DMS 273 (cell line): ENCODE measurements at regions not wholly inside any gene's neighbourhood (a gene's known extent, or its start where the extent isn't known, plus 50 kb on each side); places are given as distances from the start of the nearest gene placed in this dataset.
"Not testable (repeated sequence)": the region's sequence is repeated elsewhere in the genome, so short reads cannot be mapped to it uniquely, and the experiment has no call there.

Experiments used
- DNase-seq: peaks from one replicate; lab custom pipeline; 2025; ENCODE audit not compliant: unreplicated experiment; lab: John Stamatoyannopoulos, UW

DNA sequence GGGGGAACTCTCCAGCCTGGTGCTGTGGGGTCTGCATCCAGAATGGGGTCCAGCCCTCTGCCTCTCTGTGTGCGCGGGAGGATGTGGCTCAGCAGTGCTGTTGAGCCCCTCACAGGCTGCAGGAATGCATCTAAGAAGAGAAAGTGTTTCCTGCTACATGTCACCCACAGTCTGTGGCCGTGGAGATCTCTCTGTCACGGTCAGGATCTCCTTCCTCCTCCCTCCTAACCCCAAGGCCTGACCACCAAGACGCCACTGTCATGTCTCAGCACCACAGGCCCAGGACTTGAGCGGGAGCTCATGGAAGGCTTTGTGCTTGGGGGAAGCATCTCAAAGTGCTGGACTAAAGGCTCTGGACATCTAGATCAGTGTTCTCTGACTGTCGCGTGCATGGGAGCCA lies 90.1 kb downstream of the SREK1 start:
- DNase-seq = no peak

GRCh38 chr5:66238435-66238834 lies 94.3 kb downstream of the SREK1 start:
- no peak for DNase-seq

GRCh38 chr5:66239034-66239433 lies 94.9 kb downstream of the SREK1 start:
- DNase-seq = peak; percentile 61

DNA sequence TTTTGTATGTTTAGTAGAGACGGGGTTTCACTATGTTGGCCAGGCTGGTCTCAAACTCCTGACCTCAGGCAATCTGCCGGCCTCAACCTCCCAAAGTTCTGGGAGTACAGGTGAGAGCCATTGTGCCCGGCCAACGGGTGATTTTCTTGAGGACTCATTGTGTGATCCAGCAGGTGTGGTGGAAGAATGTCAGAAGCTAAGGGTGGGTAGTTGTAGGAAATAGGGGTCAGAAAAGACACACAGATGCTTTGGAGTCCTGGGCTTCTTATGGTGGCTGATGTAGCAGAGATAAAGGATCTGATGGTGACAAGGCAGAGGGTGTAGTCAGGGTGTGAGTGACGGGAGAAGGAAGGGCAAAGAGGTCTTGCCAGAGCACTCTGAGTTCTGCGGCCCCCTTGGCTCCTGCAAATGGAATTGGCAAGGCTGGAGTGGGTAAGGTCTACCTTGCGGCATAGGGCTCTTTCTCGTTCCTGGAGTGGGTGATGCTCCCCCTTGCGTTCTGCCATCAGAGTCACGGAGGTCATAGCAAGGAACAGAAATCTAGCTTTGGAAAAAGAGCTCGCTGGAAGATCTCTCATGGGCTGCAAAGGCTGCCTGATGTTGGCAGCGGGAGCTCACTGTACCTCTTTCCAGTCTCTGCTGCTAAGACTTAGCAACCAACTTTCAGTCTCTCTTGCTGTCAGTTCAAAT lies 97.2 kb downstream of the SREK1 start:
- DNase-seq = no peak

DNA sequence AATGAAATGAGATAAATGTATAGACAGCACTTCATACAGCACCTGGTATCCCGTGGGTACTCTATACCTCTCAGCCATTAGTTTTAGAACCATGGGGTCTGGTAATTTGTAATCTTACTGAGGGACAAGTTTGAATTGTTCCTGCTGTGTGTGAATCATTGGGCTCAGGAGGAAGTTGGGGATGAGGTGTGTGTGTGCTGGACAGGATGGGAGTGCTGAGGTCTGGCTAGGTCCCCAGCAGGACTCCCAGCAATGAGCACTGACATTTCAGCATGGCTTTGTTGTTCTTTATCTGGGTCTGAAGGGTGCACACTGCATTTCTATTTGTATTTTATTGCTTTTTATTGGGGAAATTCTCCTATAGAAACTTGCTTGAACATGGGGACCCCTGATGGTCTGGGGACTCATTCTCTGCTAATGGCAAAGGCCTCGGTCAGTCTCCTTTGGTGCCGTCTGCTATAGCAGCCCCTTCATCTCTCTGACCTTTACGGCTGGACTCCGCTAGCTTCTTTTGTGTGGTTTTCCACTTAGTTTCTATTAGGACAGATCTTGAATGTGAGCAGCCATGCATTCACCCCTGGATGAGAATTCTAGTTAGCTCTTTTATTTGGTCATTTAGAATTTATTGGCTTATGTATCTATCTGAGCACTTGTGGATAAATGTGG lies 98.1 kb downstream of the SREK1 start:
- no peak for DNase-seq

- no peak for DNase-seq
Observed at GRCh38 chr5:66246608-66247007, 102.5 kb downstream of the SREK1 start.

DNA sequence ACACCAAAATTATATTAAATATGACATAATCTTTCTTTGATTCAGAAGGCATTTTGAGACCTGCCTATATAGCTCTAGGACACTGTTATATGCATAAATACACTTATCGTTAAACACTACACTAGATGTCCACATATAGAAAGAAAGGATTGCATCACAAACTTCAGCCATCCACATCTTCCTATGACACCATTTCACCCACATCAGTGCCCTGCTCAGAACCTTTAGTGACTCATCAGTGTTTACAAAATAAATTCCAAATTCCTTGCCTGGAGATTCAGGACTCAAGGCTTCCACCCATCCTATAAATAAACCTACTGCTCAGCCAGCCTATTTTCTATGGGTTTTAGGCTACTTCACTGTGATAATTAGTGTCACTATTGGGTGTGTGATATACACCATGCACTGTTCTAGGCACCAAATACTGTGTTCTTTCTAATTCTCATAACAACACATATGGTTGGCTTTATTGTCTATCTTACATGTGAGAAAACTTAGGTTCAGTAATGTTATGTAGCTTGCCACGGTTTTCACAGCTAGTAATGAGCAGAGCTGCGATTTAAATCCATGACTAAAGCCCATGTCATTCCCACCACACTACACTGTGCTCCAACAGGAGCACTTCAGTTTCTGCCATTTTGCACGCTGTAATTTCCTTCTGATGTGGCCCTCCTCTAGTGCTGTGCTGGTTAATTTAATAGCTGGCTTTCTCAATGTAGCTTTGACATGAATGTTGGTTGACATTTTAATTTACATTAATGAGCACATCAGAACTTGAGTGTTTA lies 103.3 kb downstream of the SREK1 start:
- DNase-seq = no peak

- no peak for DNase-seq
Observed at GRCh38 chr5:66248874-66249273, 104.8 kb downstream of the SREK1 start.

- DNase-seq = no peak
Observed at GRCh38 chr5:66249920-66250319, 105.8 kb downstream of the SREK1 start.

DNA sequence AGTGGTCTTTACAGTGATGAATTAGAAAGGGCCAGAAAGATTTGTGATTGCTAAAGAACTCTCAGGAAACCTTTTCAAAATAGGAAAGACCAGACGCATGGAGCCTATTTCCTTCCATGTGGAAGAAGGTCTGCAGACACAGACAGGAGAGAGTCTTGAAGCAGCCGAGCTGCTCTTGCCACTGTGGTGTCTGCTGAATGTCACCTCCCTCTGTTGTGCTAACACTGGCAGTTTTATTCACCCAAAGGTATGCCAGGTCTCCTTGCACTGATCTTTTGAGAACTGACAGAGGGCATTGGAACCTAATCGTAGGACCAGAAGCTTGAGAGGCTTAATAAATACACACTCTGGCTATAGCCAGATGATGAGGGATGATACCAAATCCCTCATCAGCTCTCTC lies 108.7 kb downstream of the SREK1 start:
- no peak for DNase-seq

DNA sequence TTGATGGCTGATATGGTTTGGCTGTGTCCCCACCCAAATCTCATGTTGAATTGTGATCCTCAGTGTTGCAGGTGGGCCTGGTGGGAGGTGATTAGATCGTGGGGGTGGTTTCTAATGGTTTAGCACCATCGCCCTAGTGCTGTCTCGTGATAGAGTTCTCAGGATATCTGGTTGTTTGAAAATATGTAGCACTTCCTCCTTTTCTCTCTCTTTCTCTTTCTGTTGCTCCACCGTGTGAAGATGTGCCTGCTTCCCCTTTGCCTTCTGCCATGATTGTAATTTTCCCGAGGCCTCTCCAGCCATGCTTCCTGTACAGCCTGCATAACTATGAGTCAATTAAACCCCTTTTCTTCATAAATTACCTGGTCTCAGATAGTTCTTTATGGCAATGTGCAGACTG lies 111.6 kb downstream of the SREK1 start:
- DNase-seq = no peak

- DNase-seq = no peak
Observed at GRCh38 chr5:66273121-66273520, 129.0 kb downstream of the SREK1 start.

- no peak for DNase-seq
Observed at GRCh38 chr5:66276986-66277385, 132.9 kb downstream of the SREK1 start.

- DNase-seq = no peak
Observed at GRCh38 chr5:66277981-66278380, 133.9 kb downstream of the SREK1 start.

- DNase-seq = no peak
Observed at GRCh38 chr5:66281294-66281693, 137.2 kb downstream of the SREK1 start.

- DNase-seq = no peak
Observed at GRCh38 chr5:66284588-66285342, 140.7 kb downstream of the SREK1 start.

- no peak for DNase-seq
Observed at GRCh38 chr5:66285343-66285922, 141.3 kb downstream of the SREK1 start.

- DNase-seq = no peak
Observed at GRCh38 chr5:66291771-66292170, 147.7 kb downstream of the SREK1 start.

GRCh38 chr5:66293851-66294250 lies 149.8 kb downstream of the SREK1 start:
- not testable (repeated sequence) for DNase-seq

- DNase-seq = no peak
Observed at GRCh38 chr5:66299463-66299862, 155.4 kb downstream of the SREK1 start.

DNA sequence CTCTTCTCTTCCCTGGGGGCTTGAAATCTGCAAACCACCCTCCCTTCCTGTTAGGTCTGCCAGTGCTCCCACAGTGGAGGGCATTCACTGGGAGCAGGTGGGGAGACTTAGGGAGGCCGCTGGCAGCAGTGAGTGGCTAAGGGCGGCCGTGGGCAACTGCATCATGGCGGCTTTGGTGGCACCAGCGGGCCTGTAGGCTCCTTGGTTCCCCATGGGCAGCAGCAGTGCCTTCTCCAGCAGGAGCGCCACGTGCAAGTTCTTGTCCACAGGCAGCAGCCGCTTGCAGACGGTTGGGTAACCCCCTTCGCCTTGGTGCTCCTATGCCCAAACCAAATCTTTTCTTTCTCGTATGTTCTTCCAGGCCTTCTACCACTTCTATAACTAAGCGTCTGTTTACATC lies 158.2 kb downstream of the SREK1 start:
- DNase-seq = no peak
